ENCODE measurements at regions not wholly inside any gene's neighbourhood (a gene's known extent, or its start where the extent isn't known, plus 50 kb on each side); places are given as distances from the start of the nearest gene placed in this dataset.

DNA sequence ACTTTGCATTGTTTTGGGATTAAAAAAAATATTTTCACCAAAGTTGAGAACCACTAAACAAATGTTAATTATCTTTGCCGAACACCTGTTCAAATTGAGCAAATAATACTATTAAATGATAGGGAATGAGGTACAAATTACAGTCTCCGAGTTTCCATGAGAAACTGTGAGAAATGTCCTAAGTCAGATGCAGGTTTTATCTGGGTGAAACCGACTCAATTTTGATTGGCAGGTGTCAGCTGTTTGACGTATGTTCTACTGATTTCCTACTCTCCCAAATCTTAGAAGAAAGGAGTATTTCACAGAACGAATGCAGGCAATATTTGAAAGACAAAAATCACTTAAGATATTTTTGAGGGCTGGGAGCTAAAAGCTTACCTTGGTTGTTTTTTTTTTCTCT is 622.0 kb upstream of the GOT2 start:
- H3K27me3 ChIP-seq (replicated peaks; ENCODE audit: insufficient read depth), result no peaks in the 10 kb centered on the region
- TF ChIP-seq POLR2AphosphoS5 (IDR thresholded peaks at IDR 0.05) (no peak), POLR2A (IDR thresholded peaks at IDR 0.05) (no peak)
- TF ChIP-seq, protein P1, sequence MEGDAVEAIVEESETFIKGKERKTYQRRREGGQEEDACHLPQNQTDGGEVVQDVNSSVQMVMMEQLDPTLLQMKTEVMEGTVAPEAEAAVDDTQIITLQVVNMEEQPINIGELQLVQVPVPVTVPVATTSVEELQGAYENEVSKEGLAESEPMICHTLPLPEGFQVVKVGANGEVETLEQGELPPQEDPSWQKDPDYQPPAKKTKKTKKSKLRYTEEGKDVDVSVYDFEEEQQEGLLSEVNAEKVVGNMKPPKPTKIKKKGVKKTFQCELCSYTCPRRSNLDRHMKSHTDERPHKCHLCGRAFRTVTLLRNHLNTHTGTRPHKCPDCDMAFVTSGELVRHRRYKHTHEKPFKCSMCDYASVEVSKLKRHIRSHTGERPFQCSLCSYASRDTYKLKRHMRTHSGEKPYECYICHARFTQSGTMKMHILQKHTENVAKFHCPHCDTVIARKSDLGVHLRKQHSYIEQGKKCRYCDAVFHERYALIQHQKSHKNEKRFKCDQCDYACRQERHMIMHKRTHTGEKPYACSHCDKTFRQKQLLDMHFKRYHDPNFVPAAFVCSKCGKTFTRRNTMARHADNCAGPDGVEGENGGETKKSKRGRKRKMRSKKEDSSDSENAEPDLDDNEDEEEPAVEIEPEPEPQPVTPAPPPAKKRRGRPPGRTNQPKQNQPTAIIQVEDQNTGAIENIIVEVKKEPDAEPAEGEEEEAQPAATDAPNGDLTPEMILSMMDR (IDR thresholded peaks at IDR 0.05), result no peak
- WGBS, result 73% methylated on average over 5 of the region's 5 CpGs
- intact Hi-C loops (cut with DNase I), result no loop called here
- H3K36me3 ChIP-seq, result no peaks in the 10 kb centered on the region
- DNase-seq (ENCODE audit: low spot score), result no peak
- no peaks in the 10 kb centered on the region for H3K9me3 ChIP-seq
- H3K4me3 ChIP-seq, result no peak overlapping the region
- H3K4me1 ChIP-seq (replicated peaks), result no peaks in the 10 kb centered on the region
- no peak overlapping the region for H3K27ac ChIP-seq

DNA sequence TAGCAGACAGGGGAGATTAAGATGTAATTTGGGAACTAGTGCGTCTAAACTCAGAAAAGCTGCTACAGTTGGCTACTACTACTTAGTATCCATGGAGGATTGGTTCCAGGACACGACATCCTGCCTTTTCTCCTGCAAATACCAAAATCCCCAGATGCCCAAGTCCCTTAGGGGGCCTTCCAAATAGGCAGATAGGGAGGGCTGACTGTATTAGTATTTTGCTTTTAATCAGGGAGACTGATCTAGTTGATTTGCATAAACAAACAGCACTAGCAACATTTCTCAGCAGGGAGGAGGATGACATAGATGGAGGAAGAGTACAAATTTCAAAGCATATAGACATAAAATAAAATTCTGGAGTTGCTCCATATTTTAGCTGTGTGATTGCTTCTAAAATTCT is 621.6 kb upstream of the GOT2 start:
- H3K27me3 ChIP-seq (replicated peaks; ENCODE audit: insufficient read depth), result no peaks in the 10 kb centered on the region
- intact Hi-C loops (cut with DNase I), result no loop called here
- 63% methylated on average over 2 of the region's 2 CpGs for WGBS
- no peaks in the 10 kb centered on the region for H3K4me1 ChIP-seq (replicated peaks)
- no peak for DNase-seq (ENCODE audit: low spot score)
- no peaks in the 10 kb centered on the region for H3K36me3 ChIP-seq
- H3K9me3 ChIP-seq, result no peaks in the 10 kb centered on the region
- no peak for TF ChIP-seq POLR2AphosphoS5 (IDR thresholded peaks at IDR 0.05)
- TF ChIP-seq, protein P1 (IDR thresholded peaks at IDR 0.05), result no peak
- TF ChIP-seq POLR2A (IDR thresholded peaks at IDR 0.05), result no peak
- no peak overlapping the region for H3K27ac ChIP-seq
- no peak overlapping the region for H3K4me3 ChIP-seq

DNA sequence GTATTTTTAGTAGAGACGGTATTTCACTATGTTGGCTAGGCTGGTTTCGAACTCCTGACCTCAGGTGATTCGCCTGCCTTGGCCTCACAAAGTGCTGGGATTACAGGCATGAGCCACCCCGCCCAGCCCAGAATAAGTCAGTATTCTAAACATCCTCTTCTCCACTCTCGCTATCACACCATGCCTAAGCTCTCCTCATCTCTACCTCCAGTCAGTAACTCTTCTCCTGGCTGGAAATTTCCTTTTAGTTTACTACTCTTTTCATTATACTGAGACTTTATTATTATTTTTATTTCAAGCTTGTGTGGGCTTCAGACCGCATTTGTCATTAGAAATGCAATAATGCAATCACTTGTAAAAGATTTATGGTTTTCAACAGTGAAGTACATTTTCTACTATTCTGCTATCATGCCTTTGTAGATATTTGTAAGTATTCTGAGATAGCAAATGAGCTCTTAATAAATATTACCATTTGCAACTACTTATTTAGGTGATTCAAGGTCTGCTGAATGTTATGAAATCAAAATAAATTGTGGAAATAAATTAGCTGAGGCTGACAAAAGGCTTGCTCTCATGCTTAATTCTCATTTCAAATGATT is 617.3 kb upstream of the GOT2 start:
- TF ChIP-seq, protein P1 (IDR thresholded peaks at IDR 0.05), result no peak
- TF ChIP-seq POLR2A (IDR thresholded peaks at IDR 0.05), result no peak
- no peak for TF ChIP-seq POLR2AphosphoS5 (IDR thresholded peaks at IDR 0.05)

DNA sequence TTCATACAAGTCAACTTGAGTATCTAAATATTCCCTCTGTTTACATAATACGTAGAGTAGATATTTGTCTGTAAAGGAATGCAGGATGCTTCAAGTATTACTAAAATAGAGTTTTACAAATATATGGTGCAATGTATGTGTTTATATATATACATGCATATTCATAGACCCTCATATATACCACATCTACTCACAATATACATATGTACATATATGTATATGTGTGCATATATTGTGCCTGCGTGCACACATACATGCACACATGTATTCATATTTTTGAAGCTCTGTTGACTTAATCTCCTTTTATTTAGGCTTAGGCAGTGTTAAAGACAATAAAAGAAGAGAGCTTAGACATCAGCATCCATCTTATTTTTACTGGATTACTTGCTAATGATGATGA is 616.6 kb upstream of the GOT2 start:
- no peaks in the 10 kb centered on the region for H3K4me1 ChIP-seq (replicated peaks)
- intact Hi-C loops (cut with DNase I), result no loop called here
- 99% methylated on average over 2 of the region's 2 CpGs for WGBS
- no peaks in the 10 kb centered on the region for H3K36me3 ChIP-seq
- no peak for DNase-seq (ENCODE audit: low spot score)
- H3K9me3 ChIP-seq, result no peaks in the 10 kb centered on the region
- no peak overlapping the region for H3K27ac ChIP-seq
- no peak overlapping the region for H3K4me3 ChIP-seq
- TF ChIP-seq, protein P1 (IDR thresholded peaks at IDR 0.05), result no peak
- TF ChIP-seq POLR2A (IDR thresholded peaks at IDR 0.05) (no peak), POLR2AphosphoS5 (IDR thresholded peaks at IDR 0.05) (no peak)
- no peaks in the 10 kb centered on the region for H3K27me3 ChIP-seq (replicated peaks; ENCODE audit: insufficient read depth)

More for the DNA sequence above, 617.3 kb upstream of the GOT2 start:
- 91% methylated on average over 6 of the region's 6 CpGs for WGBS
- H3K36me3 ChIP-seq, result no peaks in the 10 kb centered on the region
- intact Hi-C loops (cut with DNase I), result no loop called here
- no peak overlapping the region for H3K27ac ChIP-seq
- H3K9me3 ChIP-seq, result no peaks in the 10 kb centered on the region
- no peak for DNase-seq (ENCODE audit: low spot score)
- no peaks in the 10 kb centered on the region for H3K4me1 ChIP-seq (replicated peaks)
- H3K27me3 ChIP-seq (replicated peaks; ENCODE audit: insufficient read depth), result no peaks in the 10 kb centered on the region
- no peak overlapping the region for H3K4me3 ChIP-seq

DNA sequence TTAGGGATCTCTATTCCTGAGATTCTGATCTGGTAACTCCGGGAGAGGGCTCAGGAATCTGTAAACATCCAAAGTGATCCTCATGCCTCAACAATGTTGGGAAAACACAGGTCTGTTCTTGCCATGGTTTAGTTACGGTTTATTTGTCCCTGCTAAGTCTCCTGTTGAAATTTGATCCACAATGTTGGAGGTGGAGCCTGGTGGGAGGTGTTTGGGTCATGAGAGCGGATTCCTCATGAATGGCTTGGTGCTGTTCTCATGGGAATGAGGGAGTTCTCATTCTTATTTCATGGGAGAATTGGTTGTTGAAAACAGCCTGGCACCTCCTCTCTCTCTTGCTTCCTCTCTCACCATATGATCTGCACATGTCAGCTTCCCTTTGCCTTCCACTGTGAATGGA is 608.6 kb upstream of the GOT2 start:
- intact Hi-C loops (cut with DNase I), result no loop called here
- no peak overlapping the region for H3K27ac ChIP-seq
- 63% methylated on average over 3 of the region's 3 CpGs for WGBS

More for the DNA sequence above, 608.6 kb upstream of the GOT2 start:
- Histone ChIP-seq H3K4me1 (replicated peaks) (no peaks in the 10 kb centered on the region), H3K4me3 (no peak overlapping the region), H3K9me3 (no peaks in the 10 kb centered on the region), H3K36me3 (no peaks in the 10 kb centered on the region), H3K27me3 (replicated peaks; ENCODE audit: insufficient read depth) (peaks cover 1% of the 10 kb centered on the region)
- TF ChIP-seq POLR2AphosphoS5 (IDR thresholded peaks at IDR 0.05) (no peak), POLR2A (IDR thresholded peaks at IDR 0.05) (no peak)
- TF ChIP-seq, protein P1 (IDR thresholded peaks at IDR 0.05), result no peak
- no peak for DNase-seq (ENCODE audit: low spot score)

Data from prostate gland (tissue), 2 donors.